ENCODE measurements at regions not wholly inside any gene's neighbourhood (a gene's known extent, or its start where the extent isn't known, plus 50 kb on each side); places are given as distances from the start of the nearest gene placed in this dataset.

DNA sequence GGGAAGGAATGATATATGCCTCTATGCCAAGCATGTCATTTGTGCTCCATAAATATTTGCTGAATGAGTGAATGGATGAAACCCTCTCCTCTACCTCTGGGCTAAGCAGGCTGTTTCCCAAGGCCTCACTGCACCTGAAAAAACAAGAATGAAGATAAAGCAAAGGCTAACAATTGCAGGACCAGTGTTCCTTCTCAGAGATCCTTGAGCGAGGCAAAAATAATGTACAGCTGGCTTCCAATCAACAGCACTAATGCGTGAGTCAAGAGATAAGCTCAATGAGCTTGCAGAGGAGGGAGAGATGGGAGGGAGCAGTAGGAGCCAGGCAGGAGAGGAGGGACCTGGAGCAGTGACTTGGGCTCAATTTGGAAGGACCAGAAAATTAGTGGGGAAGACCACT, 144.5 kb upstream of the NFE2L3 start:
- no peaks in the 10 kb centered on the region for H3K9me3 ChIP-seq (replicated peaks)
- H3K4me1 ChIP-seq = no peaks in the 10 kb centered on the region
- H3K36me3 ChIP-seq = no peaks in the 10 kb centered on the region
- intact Hi-C loops (cut with micrococcal nuclease) = no loop called here
- H3K27ac ChIP-seq (replicated peaks) = no peak overlapping the region
- no peak for DNase-seq
- no peak overlapping the region for H3K4me3 ChIP-seq
- H3K27me3 ChIP-seq (ENCODE audit: low read depth) = peaks cover 61% of the 10 kb centered on the region
- TF ChIP-seq, protein P1, sequence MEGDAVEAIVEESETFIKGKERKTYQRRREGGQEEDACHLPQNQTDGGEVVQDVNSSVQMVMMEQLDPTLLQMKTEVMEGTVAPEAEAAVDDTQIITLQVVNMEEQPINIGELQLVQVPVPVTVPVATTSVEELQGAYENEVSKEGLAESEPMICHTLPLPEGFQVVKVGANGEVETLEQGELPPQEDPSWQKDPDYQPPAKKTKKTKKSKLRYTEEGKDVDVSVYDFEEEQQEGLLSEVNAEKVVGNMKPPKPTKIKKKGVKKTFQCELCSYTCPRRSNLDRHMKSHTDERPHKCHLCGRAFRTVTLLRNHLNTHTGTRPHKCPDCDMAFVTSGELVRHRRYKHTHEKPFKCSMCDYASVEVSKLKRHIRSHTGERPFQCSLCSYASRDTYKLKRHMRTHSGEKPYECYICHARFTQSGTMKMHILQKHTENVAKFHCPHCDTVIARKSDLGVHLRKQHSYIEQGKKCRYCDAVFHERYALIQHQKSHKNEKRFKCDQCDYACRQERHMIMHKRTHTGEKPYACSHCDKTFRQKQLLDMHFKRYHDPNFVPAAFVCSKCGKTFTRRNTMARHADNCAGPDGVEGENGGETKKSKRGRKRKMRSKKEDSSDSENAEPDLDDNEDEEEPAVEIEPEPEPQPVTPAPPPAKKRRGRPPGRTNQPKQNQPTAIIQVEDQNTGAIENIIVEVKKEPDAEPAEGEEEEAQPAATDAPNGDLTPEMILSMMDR (IDR thresholded peaks at IDR 0.05; ENCODE audit: borderline replicate concordance) = no peak

- peaks cover 54% of the 10 kb centered on the region for H3K27me3 ChIP-seq (ENCODE audit: low read depth)
- intact Hi-C loops (cut with micrococcal nuclease) = no loop called here
- no peak for DNase-seq
- TF ChIP-seq, protein P1 (IDR thresholded peaks at IDR 0.05; ENCODE audit: borderline replicate concordance) = no peak
- H3K27ac ChIP-seq (replicated peaks) = no peak overlapping the region
- no peaks in the 10 kb centered on the region for H3K36me3 ChIP-seq
- no peaks in the 10 kb centered on the region for H3K4me1 ChIP-seq
- H3K9me3 ChIP-seq (replicated peaks) = no peaks in the 10 kb centered on the region
- H3K4me3 ChIP-seq = no peak overlapping the region
Observed at GRCh38 chr7:26008428-26008827, 143.6 kb upstream of the NFE2L3 start.

DNA sequence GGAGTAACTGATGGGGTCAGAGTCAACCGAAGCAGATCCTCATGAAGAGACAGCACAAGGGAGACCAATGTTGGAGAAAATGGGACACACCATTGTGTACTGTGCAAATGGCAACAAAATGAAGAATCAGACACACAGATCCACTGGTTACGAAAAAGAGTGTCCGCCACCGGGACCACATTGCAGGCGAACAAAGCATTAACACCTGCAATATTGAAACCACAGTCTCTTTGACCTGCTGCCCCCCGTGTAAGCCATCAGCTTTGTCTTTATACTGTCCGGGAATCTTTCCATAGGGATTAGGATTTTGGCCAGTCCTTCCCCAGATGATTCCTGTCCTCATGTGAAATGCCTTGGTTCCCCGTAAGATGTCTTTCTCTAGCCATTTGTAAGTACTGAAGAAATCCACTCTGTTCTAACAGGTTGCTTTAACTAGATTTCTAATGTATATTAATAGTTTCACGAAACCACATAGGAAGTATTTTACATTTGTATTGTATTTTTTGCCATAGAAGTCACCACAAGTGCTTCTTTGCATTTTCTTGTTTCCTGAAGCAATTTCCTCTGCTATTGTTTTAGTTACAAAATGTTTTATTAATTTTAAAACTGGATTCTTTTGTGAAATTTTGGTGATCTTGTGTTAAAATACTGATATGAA, 140.8 kb upstream of the NFE2L3 start:
- Histone ChIP-seq H3K9me3 (replicated peaks) (peaks cover 15% of the 10 kb centered on the region), H3K27ac (replicated peaks) (no peak overlapping the region), H3K4me1 (no peaks in the 10 kb centered on the region), H3K27me3 (ENCODE audit: low read depth) (peaks cover 32% of the 10 kb centered on the region), H3K36me3 (no peaks in the 10 kb centered on the region), H3K4me3 (no peak overlapping the region)
- intact Hi-C loops (cut with micrococcal nuclease) = no loop called here
- TF ChIP-seq, protein P1 (IDR thresholded peaks at IDR 0.05; ENCODE audit: borderline replicate concordance) = no peak
- no peak for DNase-seq

DNA sequence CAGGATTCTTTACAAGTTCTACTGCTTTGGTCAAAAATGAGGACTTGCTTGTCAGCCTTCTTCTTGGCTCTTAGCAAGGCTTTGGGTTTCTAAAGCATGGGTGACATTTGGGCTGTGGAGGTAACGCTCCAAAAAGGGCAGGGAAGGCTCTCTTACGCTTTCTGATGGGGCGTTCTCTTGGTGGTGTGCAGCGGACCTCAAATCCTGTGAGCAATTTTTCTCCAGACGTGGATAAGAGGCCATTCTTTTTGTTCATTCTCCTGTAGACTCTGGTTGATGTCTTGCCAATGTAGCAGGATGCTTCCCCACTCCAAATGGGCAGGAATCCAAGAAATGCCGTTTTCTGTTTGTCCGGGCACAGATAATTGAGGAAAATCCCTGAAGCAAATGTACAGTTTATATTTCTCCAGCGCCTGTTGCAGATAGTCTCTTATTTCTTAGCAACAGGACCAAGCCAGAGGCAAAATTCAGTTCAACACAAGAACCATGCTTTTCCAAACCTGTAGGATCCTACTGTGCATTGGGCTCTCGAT, 138.4 kb upstream of the NFE2L3 start:
- no peak for DNase-seq
- TF ChIP-seq, protein P1 (IDR thresholded peaks at IDR 0.05; ENCODE audit: borderline replicate concordance) = no peak
- Histone ChIP-seq H3K36me3 (no peaks in the 10 kb centered on the region), H3K9me3 (replicated peaks) (peaks cover 23% of the 10 kb centered on the region), H3K27me3 (ENCODE audit: low read depth) (peaks cover 32% of the 10 kb centered on the region), H3K27ac (replicated peaks) (no peak overlapping the region), H3K4me1 (no peaks in the 10 kb centered on the region), H3K4me3 (no peak overlapping the region)
- intact Hi-C loops (cut with micrococcal nuclease) = no loop called here

DNA sequence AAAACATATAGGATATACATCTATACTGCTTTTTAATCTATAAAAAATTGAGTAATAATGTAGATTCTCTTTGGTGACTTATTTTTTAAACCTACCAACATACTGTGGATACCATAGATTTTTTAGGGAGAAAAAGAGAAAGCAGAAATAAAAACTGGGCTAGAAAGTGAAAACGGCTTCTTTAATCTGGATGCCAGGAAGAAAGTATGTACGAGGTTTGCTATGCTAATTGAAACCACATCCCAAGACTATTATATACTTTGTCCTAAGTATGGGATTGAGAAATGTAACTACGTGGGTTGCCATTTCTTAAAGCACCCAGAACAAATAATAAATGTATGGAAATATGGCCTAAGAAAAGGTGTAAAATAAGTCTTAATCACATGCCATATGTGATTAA, 129.0 kb upstream of the NFE2L3 start:
- Histone ChIP-seq H3K27ac (replicated peaks) (no peak overlapping the region), H3K4me1 (no peaks in the 10 kb centered on the region), H3K36me3 (no peaks in the 10 kb centered on the region), H3K9me3 (replicated peaks) (no peaks in the 10 kb centered on the region), H3K4me3 (no peak overlapping the region), H3K27me3 (ENCODE audit: low read depth) (peaks cover 26% of the 10 kb centered on the region)
- TF ChIP-seq, protein P1 (IDR thresholded peaks at IDR 0.05; ENCODE audit: borderline replicate concordance) = no peak
- intact Hi-C loops (cut with micrococcal nuclease) = no loop called here
- no peak for DNase-seq

All from left ventricle myocardium inferior (tissue), 1 donor.